Osteoblast (primary cell): ENCODE measurements at regions not wholly inside any gene's neighbourhood (a gene's known extent, or its start where the extent isn't known, plus 50 kb on each side); places are given as distances from the start of the nearest gene placed in this dataset.

Experiments
- DNase-seq: peaks from one replicate; pipeline ENCODE4 v3.0.0; 2011; ENCODE audit warnings: low spot score, mixed read lengths; ENCODE audit not compliant: insufficient read length; ENCODE audit errors: missing footprints
- H2AFZ ChIP-seq: 2 replicates; pipeline ENCODE4 v1.6.0; 2011; ENCODE audit warnings: mild to moderate bottlenecking, low read length
- H3K27ac ChIP-seq: 2 replicates; pipeline ENCODE4 v1.5.1; 2011; ENCODE audit warnings: mild to moderate bottlenecking, low read depth, low read length, moderate library complexity
- H3K27me3 ChIP-seq: 2 replicates; pipeline ENCODE4 v1.6.0; 2012; ENCODE audit warnings: mild to moderate bottlenecking, control low read depth, inconsistent platforms, low read length, moderate library complexity; ENCODE audit not compliant: insufficient read depth
- H3K36me3 ChIP-seq: 2 replicates; pipeline ENCODE4 v1.5.1; 2011; ENCODE audit warnings: mild to moderate bottlenecking, low read length, control low read depth, moderate library complexity; ENCODE audit not compliant: insufficient read depth
- H3K4me1 ChIP-seq: 2 replicates; pipeline ENCODE4 v1.5.1; 2011; ENCODE audit warnings: mild to moderate bottlenecking, low read length, control low read depth, moderate library complexity; ENCODE audit not compliant: insufficient read depth
- H3K4me2 ChIP-seq: 2 replicates; pipeline ENCODE4 v1.6.0; 2011; ENCODE audit warnings: mild to moderate bottlenecking, low read length; ENCODE audit not compliant: insufficient read depth
- H3K4me3 ChIP-seq: fragments of 200-600 bp; sonication (generic); 3 replicates; pipeline ENCODE4 v1.5.1; 2012; ENCODE audit warnings: mild to moderate bottlenecking, low read length, inconsistent platforms; ENCODE audit not compliant: insufficient read depth
- H3K79me2 ChIP-seq: 2 replicates; pipeline ENCODE4 v1.6.0; 2012; ENCODE audit warnings: mild to moderate bottlenecking, low read length, control low read depth, inconsistent platforms; ENCODE audit not compliant: insufficient read depth
- H3K9me3 ChIP-seq: 2 replicates; pipeline ENCODE4 v1.5.1; 2011; ENCODE audit warnings: low read depth, low read length, control low read depth
- H4K20me1 ChIP-seq: 2 replicates; pipeline ENCODE4 v1.6.0; 2012; ENCODE audit warnings: mild to moderate bottlenecking, low read length, control low read depth; ENCODE audit not compliant: insufficient read depth
- CTCF ChIP-seq: IDR thresholded peaks from 2 replicates; pipeline ENCODE4 v1.5.1; 2011; ENCODE audit warnings: mild to moderate bottlenecking, low read depth, low read length, moderate library complexity; ENCODE audit errors: extremely low read depth

GRCh38 chr14:41374092-41374491 is 232.6 kb upstream of the LRFN5 start:
- Histone ChIP-seq H3K4me1 (no peaks in the 10 kb centered on the region), H3K9me3 (no peaks in the 10 kb centered on the region), H3K27ac (no peak overlapping the region), H3K36me3 (no peaks in the 10 kb centered on the region), H3K4me3 (no peak overlapping the region), H4K20me1 (no peaks in the 10 kb centered on the region), H3K27me3 (no peaks in the 10 kb centered on the region), H2AFZ (no peak overlapping the region), H3K4me2 (no peak overlapping the region), H3K79me2 (no peaks in the 10 kb centered on the region)
- no peak for DNase-seq
- TF ChIP-seq CTCF, result no peak

- no peaks in the 10 kb centered on the region for H3K27me3 ChIP-seq
- no peak overlapping the region for H2AFZ ChIP-seq
- H3K9me3 ChIP-seq, result peaks cover 3% of the 10 kb centered on the region
- no peak overlapping the region for H3K4me3 ChIP-seq
- no peaks in the 10 kb centered on the region for H3K79me2 ChIP-seq
- TF ChIP-seq CTCF, result no peak
- no peak overlapping the region for H3K4me2 ChIP-seq
- no peaks in the 10 kb centered on the region for H3K4me1 ChIP-seq
- H3K36me3 ChIP-seq, result no peaks in the 10 kb centered on the region
- no peak for DNase-seq
- no peak overlapping the region for H3K27ac ChIP-seq
- H4K20me1 ChIP-seq, result no peaks in the 10 kb centered on the region
Observed at GRCh38 chr14:41362139-41362538, 244.5 kb upstream of the LRFN5 start.

GRCh38 chr14:41360126-41360525 is 246.6 kb upstream of the LRFN5 start:
- no peak for DNase-seq
- Histone ChIP-seq H2AFZ (no peak overlapping the region), H3K4me3 (no peak overlapping the region), H3K4me2 (no peak overlapping the region), H3K4me1 (no peaks in the 10 kb centered on the region), H3K27ac (no peak overlapping the region), H3K79me2 (no peaks in the 10 kb centered on the region), H3K9me3 (peaks cover 3% of the 10 kb centered on the region), H3K36me3 (no peaks in the 10 kb centered on the region), H3K27me3 (no peaks in the 10 kb centered on the region), H4K20me1 (no peaks in the 10 kb centered on the region)
- no peak for TF ChIP-seq CTCF

- Histone ChIP-seq H3K79me2 (no peaks in the 10 kb centered on the region), H3K36me3 (no peaks in the 10 kb centered on the region), H3K27ac (no peak overlapping the region), H2AFZ (no peak overlapping the region), H3K4me2 (no peak overlapping the region), H3K4me1 (no peaks in the 10 kb centered on the region), H3K9me3 (no peaks in the 10 kb centered on the region), H3K4me3 (no peak overlapping the region), H3K27me3 (no peaks in the 10 kb centered on the region), H4K20me1 (no peaks in the 10 kb centered on the region)
- no peak for DNase-seq
- TF ChIP-seq CTCF, result no peak
Observed at GRCh38 chr14:41355866-41356265, 250.8 kb upstream of the LRFN5 start.
